HCT116 (cell line): ENCODE measurements at regions not wholly inside any gene's neighbourhood (a gene's known extent, or its start where the extent isn't known, plus 50 kb on each side); places are given as distances from the start of the nearest gene placed in this dataset.

Experiments used
- ATAC-seq: fragments of 200-7000 bp; cut with Tn5 transposase; 2 replicates; pipeline ENCODE4 v1.9.1; 2020; ENCODE audit warnings: mild to moderate bottlenecking, moderate library complexity
- BruUV-seq: library from RNA; stranded (reverse); fragments of 400-500 nt; replicated peaks from 2 replicates; lab custom pipeline; 2021; lab: Mats Ljungman, UMichigan
- CTCF ChIA-PET: fragments of 300-600 bp; sonication (Branson Sonifier 250); formaldehyde crosslinking; loops from one replicate; lab custom pipeline; 2021; ENCODE audit warnings: antibody characterized with exemption; lab: Charles Lee
- POLR2A ChIA-PET: fragments of 300-600, 350-600 bp; sonication (Branson Sonifier 250); formaldehyde crosslinking; loops from one replicate; lab custom pipeline; 2021; ENCODE audit warnings: antibody characterized with exemption; lab: Charles Lee
- RAD21 ChIA-PET, 2 experiments: fragments of 300-600 bp; sonication (Branson Sonifier 250); formaldehyde crosslinking; loops; one replicate each; lab custom pipeline; 2023; ENCODE audit warnings: low total read pairs in 2 of 2; ENCODE audit not compliant: uncharacterized antibody in 2 of 2, unreplicated experiment in 2 of 2, low non-redundant PET in 1 of 2; lab: Charles Lee
- DNase-seq: peaks from one replicate; pipeline ENCODE4 v3.0.0-alpha.2; 2010; ENCODE audit warnings: low read depth, low spot score
- H2AFZ ChIP-seq: fragments of 200-600 bp; shearing (Covaris generic), sonication (generic); 2 replicates; pipeline ENCODE4 v1.6.1; 2017; ENCODE audit warnings: low read depth, mixed run types, mixed read lengths, antibody characterized with exemption, low read length; ENCODE audit not compliant: poor library complexity, severe bottlenecking
- H3K27ac ChIP-seq: 2 replicates; pipeline ENCODE4 v1.5.1; 2012; ENCODE audit warnings: low read depth, low read length
- H3K27me3 ChIP-seq: fragments of 200-600 bp; sonication (generic); 2 replicates; pipeline ENCODE4 v1.6.1; 2016; ENCODE audit warnings: mixed run types, low read length, mixed read lengths; ENCODE audit not compliant: insufficient read depth
- H3K36me3 ChIP-seq, 2 experiments: fragments of 200-500 bp in 1 of 2; fragments of 200-600 bp in 1 of 2; sonication (Bioruptor generic) in 1 of 2; sonication (generic) in 1 of 2; 2 replicates each; pipeline versions ENCODE4 v1.5.1 to v1.6.1; 2014 to 2016; ENCODE audit warnings: low read length in 2 of 2, inconsistent platforms in 1 of 2, mixed read lengths in 1 of 2, mixed run types in 1 of 2; ENCODE audit not compliant: insufficient read depth in 2 of 2, control insufficient read depth in 1 of 2
- H3K4me1 ChIP-seq, 2 experiments: fragments of 200-600 bp in 1 of 2; sonication (generic) in 1 of 2; 2 replicates each; pipeline versions ENCODE4 v1.5.1 to v1.6.1; 2012 to 2017; ENCODE audit warnings: low read length in 2 of 2, inconsistent platforms in 1 of 2, mild to moderate bottlenecking in 1 of 2, mixed read lengths in 1 of 2, mixed run types in 1 of 2, moderate library complexity in 1 of 2; ENCODE audit not compliant: insufficient read depth in 2 of 2, control insufficient read depth in 1 of 2
- H3K4me2 ChIP-seq: fragments of 200-600 bp; sonication (generic); 2 replicates; pipeline ENCODE4 v1.6.1; 2017; ENCODE audit warnings: mixed run types, low read length, mixed read lengths
- H3K4me3 ChIP-seq, 2 experiments: fragments of 200-600 bp in 1 of 2; sonication (generic) in 1 of 2; replicated peaks in 1 of 2; 2 replicates each; pipeline ENCODE4 v1.5.1; 2011 to 2016; ENCODE audit warnings: low read length in 2 of 2, control low read depth in 1 of 2, low read depth in 1 of 2, mild to moderate bottlenecking in 1 of 2, mixed read lengths in 1 of 2, mixed run types in 1 of 2
- H3K79me2 ChIP-seq: fragments of 200-600 bp; sonication (generic); 2 replicates; pipeline ENCODE4 v1.6.1; 2017; ENCODE audit warnings: mild to moderate bottlenecking, mixed run types, low read length, moderate library complexity, mixed read lengths; ENCODE audit not compliant: insufficient read depth
- H3K9ac ChIP-seq: fragments of 200-600 bp; sonication (generic); 2 replicates; pipeline ENCODE4 v1.6.1; 2016; ENCODE audit warnings: low read length, mixed read lengths
- H3K9me2 ChIP-seq: fragments of 200-600 bp; sonication (generic), shearing (Covaris generic); 2 replicates; pipeline ENCODE4 v1.6.1; 2017; ENCODE audit warnings: mixed run types, mild to moderate bottlenecking, moderate library complexity; ENCODE audit not compliant: insufficient read depth
- H3K9me3 ChIP-seq, 2 experiments: fragments of 200-500 bp in 1 of 2; fragments of 200-600 bp in 1 of 2; sonication (Bioruptor generic) in 1 of 2; sonication (generic) in 1 of 2; 2 replicates each; pipeline ENCODE4 v1.6.1; 2014 to 2017; ENCODE audit warnings: low read length in 2 of 2, mixed read lengths in 2 of 2, inconsistent platforms in 1 of 2, low read depth in 1 of 2, mild to moderate bottlenecking in 1 of 2, mixed run types in 1 of 2, moderate library complexity in 1 of 2; ENCODE audit not compliant: control insufficient read depth in 1 of 2, insufficient read depth in 1 of 2
- H4K20me1 ChIP-seq: fragments of 200-600 bp; sonication (generic), shearing (Covaris generic); 2 replicates; pipeline ENCODE4 v1.6.1; 2017; ENCODE audit warnings: mixed run types, mild to moderate bottlenecking, moderate library complexity; ENCODE audit not compliant: insufficient read depth
- EGR1 ChIP-seq: IDR thresholded peaks from 2 replicates; pipeline ENCODE4 v1.6.1; 2012; ENCODE audit warnings: low read depth
- EZH2phosphoT487 ChIP-seq: fragments of 200-600 bp; IDR thresholded peaks from 2 replicates; pipeline ENCODE4 v1.6.1; 2018; ENCODE audit warnings: antibody characterized with exemption, borderline replicate concordance
- FOSL1 ChIP-seq: IDR thresholded peaks from 2 replicates; pipeline ENCODE4 v1.6.1; 2012; ENCODE audit warnings: low read depth
- JUND ChIP-seq: IDR thresholded peaks from 2 replicates; pipeline ENCODE4 v1.6.1; 2012
- MAX ChIP-seq: IDR thresholded peaks from 2 replicates; pipeline ENCODE4 v1.6.1; 2012
- POLR2A ChIP-seq: IDR thresholded peaks from 2 replicates; pipeline ENCODE4 v1.7.0; 2011; ENCODE audit warnings: borderline replicate concordance; ENCODE audit not compliant: insufficient read depth, insufficient read length; ENCODE audit errors: extremely low read depth
- RAD21 ChIP-seq: IDR thresholded peaks from 2 replicates; pipeline ENCODE4 v1.6.1; 2012; ENCODE audit warnings: low read depth, mild to moderate bottlenecking
- REST ChIP-seq: IDR thresholded peaks from 2 replicates; pipeline ENCODE4 v1.6.1; 2012; ENCODE audit warnings: low read depth
- SP1 ChIP-seq: IDR thresholded peaks from 2 replicates; pipeline ENCODE4 v1.6.1; 2012; ENCODE audit warnings: low read depth
- TCF7L2 ChIP-seq: IDR thresholded peaks from 2 replicates; pipeline ENCODE4 v1.7.0; 2011; ENCODE audit warnings: borderline replicate concordance, inconsistent platforms; ENCODE audit not compliant: insufficient read depth, insufficient read length; ENCODE audit errors: extremely low read depth
- YY1 ChIP-seq: IDR thresholded peaks from 2 replicates; pipeline ENCODE4 v1.6.1; 2011; ENCODE audit warnings: low read length, low read depth, moderate library complexity, mild to moderate bottlenecking; ENCODE audit not compliant: insufficient replicate concordance; ENCODE audit errors: extremely low read depth
- intact Hi-C: fragments of 100-400 bp; cut with micrococcal nuclease; formaldehyde crosslinking; loops from 2 replicates; pipeline ENCODE4 v1.10.0; 2022
- TF ChIP-seq, protein P1 (sequence below): IDR thresholded peaks from 2 replicates; pipeline ENCODE4 v1.6.1; 2012
- TF ChIP-seq, protein P2 (sequence below): IDR thresholded peaks from 2 replicates; pipeline ENCODE4 v1.6.1; 2011; ENCODE audit warnings: mild to moderate bottlenecking, low read length, moderate library complexity; ENCODE audit not compliant: insufficient replicate concordance; ENCODE audit errors: extremely low read depth

DNA sequence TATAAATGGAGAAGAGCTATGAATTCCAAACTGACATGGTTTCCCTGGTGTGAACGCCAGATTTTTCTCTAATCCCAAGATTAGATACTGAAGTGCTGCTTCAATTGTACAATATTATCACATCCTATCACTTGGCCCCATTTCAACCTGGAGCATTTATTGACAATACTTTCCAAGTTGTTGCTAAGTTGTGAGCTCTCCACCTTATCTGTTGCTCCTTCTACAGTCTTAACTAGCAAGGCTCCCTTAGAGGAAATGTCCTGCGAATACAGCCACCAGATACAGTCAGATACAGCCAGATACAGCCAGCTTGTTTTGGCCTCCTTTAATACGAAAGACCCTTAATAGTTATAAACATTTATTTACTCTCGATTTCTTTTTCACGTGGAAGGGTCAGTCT lies 466.3 kb upstream of the FAM241A start:
- Histone ChIP-seq H3K9ac (no peak overlapping the region), H3K9me3 (no peaks in the 10 kb centered on the region), H3K4me2 (no peak overlapping the region), H2AFZ (no peak overlapping the region), H3K9me2 (no peaks in the 10 kb centered on the region), H4K20me1 (no peaks in the 10 kb centered on the region), H3K79me2 (no peaks in the 10 kb centered on the region), H3K36me3 (no peaks in the 10 kb centered on the region), H3K27me3 (no peaks in the 10 kb centered on the region), H3K4me3 (no peak overlapping the region), H3K4me1 (no peaks in the 10 kb centered on the region), H3K27ac (no peak overlapping the region)
- BruUV-seq: no TSS peak
- ATAC-seq (no peak), DNase-seq (no peak)
- intact Hi-C loops: no loop called here
- RAD21 ChIA-PET: no interaction called here
- POLR2A ChIA-PET: no interaction called here
- CTCF ChIA-PET: no interaction called here
- TF ChIP-seq, protein P1, sequence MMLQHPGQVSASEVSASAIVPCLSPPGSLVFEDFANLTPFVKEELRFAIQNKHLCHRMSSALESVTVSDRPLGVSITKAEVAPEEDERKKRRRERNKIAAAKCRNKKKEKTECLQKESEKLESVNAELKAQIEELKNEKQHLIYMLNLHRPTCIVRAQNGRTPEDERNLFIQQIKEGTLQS: no peak

DNA sequence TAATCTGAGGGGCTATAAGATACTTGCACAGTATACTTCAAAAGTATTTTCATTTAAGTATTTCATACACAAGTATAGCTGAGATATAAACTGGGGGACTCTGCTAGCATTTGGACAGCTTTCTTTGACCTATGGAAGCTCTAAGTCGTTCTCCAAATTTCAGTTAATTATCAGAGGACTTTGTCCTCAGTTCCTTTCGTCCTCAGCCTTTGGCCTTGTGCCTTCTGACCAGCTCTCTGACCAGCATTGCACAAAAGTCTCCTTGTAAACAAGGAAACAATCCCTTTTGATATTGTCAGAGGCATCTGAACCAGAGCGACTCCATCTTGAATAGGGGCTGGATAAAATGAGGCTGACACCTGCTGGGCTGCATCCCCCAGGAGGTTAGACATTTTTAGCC lies 464.0 kb upstream of the FAM241A start:
- H3K9me2 ChIP-seq: no peaks in the 10 kb centered on the region
- H3K27me3 ChIP-seq: no peaks in the 10 kb centered on the region
- ChIA-PET POLR2A (no interaction called here), CTCF (no interaction called here), RAD21 (no interaction called here)
- H3K79me2 ChIP-seq: no peaks in the 10 kb centered on the region
- H3K9ac ChIP-seq: no peak overlapping the region
- H4K20me1 ChIP-seq: no peaks in the 10 kb centered on the region
- H3K4me2 ChIP-seq: no peak overlapping the region
- H2AFZ ChIP-seq: no peak overlapping the region
- H3K36me3 ChIP-seq: no peaks in the 10 kb centered on the region
- H3K4me3 ChIP-seq: no peak overlapping the region
- no peaks in the 10 kb centered on the region for H3K9me3 ChIP-seq
- no peak overlapping the region for H3K27ac ChIP-seq
- DNase-seq: no peak
- BruUV-seq: no TSS peak
- no peak for ATAC-seq
- H3K4me1 ChIP-seq: no peaks in the 10 kb centered on the region
- intact Hi-C loops: no loop called here
- TF ChIP-seq JUND (no peak), YY1 (no peak), REST (no peak), EZH2phosphoT487 (no peak), POLR2A (no peak), EGR1 (no peak), FOSL1 (no peak), TCF7L2 (no peak), RAD21 (no peak), SP1 (no peak), MAX (no peak)
- TF ChIP-seq, protein P2, sequence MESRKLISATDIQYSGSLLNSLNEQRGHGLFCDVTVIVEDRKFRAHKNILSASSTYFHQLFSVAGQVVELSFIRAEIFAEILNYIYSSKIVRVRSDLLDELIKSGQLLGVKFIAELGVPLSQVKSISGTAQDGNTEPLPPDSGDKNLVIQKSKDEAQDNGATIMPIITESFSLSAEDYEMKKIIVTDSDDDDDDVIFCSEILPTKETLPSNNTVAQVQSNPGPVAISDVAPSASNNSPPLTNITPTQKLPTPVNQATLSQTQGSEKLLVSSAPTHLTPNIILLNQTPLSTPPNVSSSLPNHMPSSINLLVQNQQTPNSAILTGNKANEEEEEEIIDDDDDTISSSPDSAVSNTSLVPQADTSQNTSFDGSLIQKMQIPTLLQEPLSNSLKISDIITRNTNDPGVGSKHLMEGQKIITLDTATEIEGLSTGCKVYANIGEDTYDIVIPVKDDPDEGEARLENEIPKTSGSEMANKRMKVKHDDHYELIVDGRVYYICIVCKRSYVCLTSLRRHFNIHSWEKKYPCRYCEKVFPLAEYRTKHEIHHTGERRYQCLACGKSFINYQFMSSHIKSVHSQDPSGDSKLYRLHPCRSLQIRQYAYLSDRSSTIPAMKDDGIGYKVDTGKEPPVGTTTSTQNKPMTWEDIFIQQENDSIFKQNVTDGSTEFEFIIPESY: no peak
- TF ChIP-seq, protein P1: no peak
